BLaER1 treated with 17β-estradiol and CSF1 and Interleukin-3, amounts not matched to agents 10 nM and 100 nM (cell line): ENCODE measurements at regions not wholly inside any gene's neighbourhood (a gene's known extent, or its start where the extent isn't known, plus 50 kb on each side); places are given as distances from the start of the nearest gene placed in this dataset.
"Not testable (repeated sequence)": the region's sequence is repeated elsewhere in the genome, so short reads cannot be mapped to it uniquely, and the experiment has no call there.

Experiments
- H3K27ac ChIP-seq, 11 experiments: shearing (Covaris generic); formaldehyde crosslinking; 2 replicates each; pipeline ENCODE4 v1.8.1; 2022
- H3K27me3 ChIP-seq, 11 experiments: shearing (Covaris generic); formaldehyde crosslinking; 2 replicates each; pipeline ENCODE4 v1.8.1; 2022
- H3K36me3 ChIP-seq, 11 experiments: shearing (Covaris generic); formaldehyde crosslinking; 2 replicates each; pipeline ENCODE4 v1.8.1; 2022
- H3K4me1 ChIP-seq, 10 experiments: shearing (Covaris generic); formaldehyde crosslinking; 2 replicates each; pipeline ENCODE4 v1.8.1; 2022
- H3K4me2 ChIP-seq, 11 experiments: shearing (Covaris generic); formaldehyde crosslinking; 2 replicates each; pipeline ENCODE4 v1.8.1; 2022
- H3K4me3 ChIP-seq, 10 experiments: shearing (Covaris generic); formaldehyde crosslinking; 2 replicates each; pipeline ENCODE4 v1.8.1; 2022
- H3K9ac ChIP-seq, 11 experiments: shearing (Covaris generic); formaldehyde crosslinking; 2 replicates each; pipeline ENCODE4 v1.8.1; 2022
- H3K9me3 ChIP-seq, 11 experiments: shearing (Covaris generic); formaldehyde crosslinking; replicated peaks in 1 of 11; 2 replicates each; pipeline ENCODE4 v1.8.1; 2022
- H4K20me1 ChIP-seq, 11 experiments: shearing (Covaris generic); formaldehyde crosslinking; 2 replicates each; pipeline ENCODE4 v1.8.1; 2022
- Cebpa-rat ChIP-seq, 11 experiments: shearing (Covaris generic); IDR thresholded peaks; 2 replicates each; pipeline ENCODE4 v1.8.1; 2022

DNA sequence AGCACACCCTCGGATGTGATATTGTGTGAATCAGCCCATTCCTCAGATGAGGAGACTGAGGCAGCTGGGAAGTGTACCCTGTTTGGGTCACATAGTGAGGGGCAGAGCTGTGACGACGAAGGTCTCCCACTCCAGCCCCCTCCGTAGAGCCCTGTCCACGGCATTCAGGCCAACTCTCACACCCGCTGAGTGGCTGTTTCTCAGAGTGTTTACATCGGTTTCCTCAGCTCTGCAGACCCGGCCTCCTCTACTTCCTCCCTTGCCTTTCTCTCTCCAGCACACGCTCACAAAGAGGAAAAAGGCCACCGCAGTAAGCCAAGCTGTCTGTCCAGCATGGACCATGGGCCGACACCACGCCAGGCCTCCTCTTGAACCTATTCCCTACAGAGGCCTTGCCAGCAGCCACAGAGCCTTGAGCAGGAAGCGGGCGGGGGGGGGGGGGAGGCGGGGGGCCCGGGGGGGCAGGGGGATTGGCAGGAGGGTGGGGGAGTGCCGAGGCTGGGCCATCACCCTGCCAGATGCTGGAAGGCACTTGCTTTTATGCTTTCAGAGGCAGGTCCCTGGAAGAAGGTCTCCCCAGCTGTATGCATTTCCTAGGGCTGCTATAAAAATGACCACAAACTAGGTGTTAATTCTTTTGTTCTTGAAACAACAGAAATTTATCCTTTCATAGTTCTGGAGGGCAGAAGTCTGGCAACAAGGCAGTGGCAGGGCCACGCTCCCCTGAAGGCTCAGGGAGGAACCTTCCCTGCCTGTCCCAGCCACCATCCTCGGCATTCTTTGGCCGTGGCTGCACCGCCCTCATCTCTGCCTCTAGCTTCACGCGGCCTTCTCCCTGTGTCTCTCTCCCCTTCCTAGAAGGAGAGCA is 178.4 kb downstream of the PSMG1 start:
- peak overlapping the region; percentile 64 to 83 (median 77); a peak in 20 of 22 replicates for H3K27ac ChIP-seq
- H3K36me3 ChIP-seq, result no peaks in the 10 kb centered on the region
- peak overlapping the region; percentile 76 to 91 (median 83) for H3K4me2 ChIP-seq
- peaks cover 83 to 99% (median 97%) of the 10 kb centered on the region in 10 experiments for H3K4me1 ChIP-seq
- H4K20me1 ChIP-seq, result no peaks in the 10 kb centered on the region
- H3K4me3 ChIP-seq, result peak overlapping the region in 3 of 10 experiments; percentile 24 to 41 (median 30); a peak in 3 of 20 replicates
- H3K9me3 ChIP-seq, result peaks cover 0 to 13% (median 10%) of the 10 kb centered on the region in 11 experiments; a peak in 15 of 22 replicates
- peak overlapping the region in 10 of 11 experiments; percentile 40 to 71 (median 62); a peak in 20 of 22 replicates for H3K9ac ChIP-seq
- no peak for TF ChIP-seq Cebpa-rat (IDR thresholded peaks at IDR 0.05)
- H3K27me3 ChIP-seq, result no peaks in the 10 kb centered on the region

GRCh38 chr21:39003982-39004633 is 179.1 kb downstream of the PSMG1 start:
- Histone ChIP-seq H3K4me1 (peaks cover 91 to 99% (median 97%) of the 10 kb centered on the region in 10 experiments), H3K9ac (peak overlapping the region in 10 of 11 experiments; percentile 40 to 71 (median 60); a peak in 19 of 22 replicates), H3K27ac (peak overlapping the region; percentile 64 to 83 (median 75); a peak in 20 of 22 replicates), H3K36me3 (no peaks in the 10 kb centered on the region), H3K4me2 (peak overlapping the region; percentile 61 to 90 (median 78)), H3K9me3 (peaks cover 0 to 13% (median 10%) of the 10 kb centered on the region in 11 experiments; a peak in 15 of 22 replicates), H4K20me1 (no peaks in the 10 kb centered on the region), H3K27me3 (no peaks in the 10 kb centered on the region), H3K4me3 (peak overlapping the region in 2 of 10 experiments; percentile 11 to 41; a peak in 1 of 20 replicates)
- TF ChIP-seq Cebpa-rat (IDR thresholded peaks at IDR 0.05), result no peak

- no peaks in the 10 kb centered on the region for H4K20me1 ChIP-seq
- TF ChIP-seq Cebpa-rat (IDR thresholded peaks at IDR 0.05), result no peak
- peak overlapping the region in 6 of 11 experiments; percentile 0 to 53 (median 46); a peak in 5 of 22 replicates for H3K27ac ChIP-seq
- H3K4me2 ChIP-seq, result peak overlapping the region; percentile 45 to 85 (median 74)
- no peaks in the 10 kb centered on the region for H3K27me3 ChIP-seq
- H3K4me1 ChIP-seq, result peaks cover 87 to 99% (median 97%) of the 10 kb centered on the region in 10 experiments
- no peak overlapping the region for H3K9ac ChIP-seq
- no peaks in the 10 kb centered on the region for H3K36me3 ChIP-seq
- peaks cover 0 to 12% (median 8%) of the 10 kb centered on the region in 11 experiments; a peak in 15 of 22 replicates for H3K9me3 ChIP-seq
- no peak overlapping the region for H3K4me3 ChIP-seq
Observed at GRCh38 chr21:39001341-39001740, 181.9 kb downstream of the PSMG1 start.

DNA sequence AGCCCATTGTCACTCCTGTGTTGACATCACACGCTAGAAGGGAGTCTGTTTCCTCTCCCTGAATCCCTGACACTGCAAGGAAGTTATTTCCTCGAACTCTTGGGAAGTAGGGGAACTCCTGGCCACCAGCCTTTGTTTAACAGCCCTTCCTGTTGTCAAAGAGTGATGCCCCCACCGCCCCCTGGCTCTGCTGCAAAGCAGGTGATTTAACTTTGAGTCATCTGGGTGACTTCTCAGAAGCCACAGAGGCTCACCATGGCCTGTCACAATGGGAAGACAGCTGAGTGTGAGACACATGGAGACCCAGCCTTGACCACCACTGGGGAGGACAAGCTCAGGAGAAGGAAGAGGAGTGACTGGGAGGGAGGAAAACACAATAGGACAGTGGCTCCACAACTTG is 182.8 kb downstream of the PSMG1 start:
- peak overlapping the region in 1 of 11 experiments; percentile 7; a peak in 2 of 22 replicates for H3K9ac ChIP-seq
- no peak overlapping the region for H3K4me3 ChIP-seq
- peak overlapping the region; percentile 45 to 85 (median 74) for H3K4me2 ChIP-seq
- H3K4me1 ChIP-seq, result peaks cover 78 to 99% (median 97%) of the 10 kb centered on the region in 10 experiments
- no peaks in the 10 kb centered on the region for H4K20me1 ChIP-seq
- no peak for TF ChIP-seq Cebpa-rat (IDR thresholded peaks at IDR 0.05)
- H3K9me3 ChIP-seq, result peaks cover 0 to 3% (median 0%) of the 10 kb centered on the region in 11 experiments; a peak in 4 of 22 replicates
- no peaks in the 10 kb centered on the region for H3K36me3 ChIP-seq
- peak overlapping the region in 8 of 11 experiments; percentile 0 to 53 (median 46); a peak in 13 of 22 replicates for H3K27ac ChIP-seq
- H3K27me3 ChIP-seq, result 0 out of 22 replicates have a peak, but pooled peaks cover 0 to under 1% (median 0%) of the 10 kb centered on the region in 11 experiments

DNA sequence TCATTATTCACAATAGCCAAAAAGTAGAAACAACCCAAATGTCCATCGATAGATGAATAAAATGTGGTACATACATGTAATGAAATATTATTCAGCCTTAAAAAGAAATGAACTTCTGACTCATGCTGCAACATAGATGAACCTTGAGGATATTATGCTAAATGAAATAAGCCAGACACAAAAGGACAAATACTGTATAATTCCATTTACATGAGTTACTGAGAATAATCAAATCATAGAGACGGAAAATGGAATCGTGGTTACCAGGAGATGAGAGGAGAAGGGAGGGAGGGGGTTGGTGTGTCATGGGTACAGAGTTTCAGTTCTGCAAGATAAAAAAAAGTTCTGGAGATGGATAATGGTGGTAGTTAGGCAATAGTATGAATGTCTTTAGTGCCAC is 184.1 kb downstream of the PSMG1 start:
- no peak for TF ChIP-seq Cebpa-rat (IDR thresholded peaks at IDR 0.05)
- H3K4me1 ChIP-seq, result peaks cover 67 to 99% (median 93%) of the 10 kb centered on the region in 10 experiments
- H3K9me3 ChIP-seq, result no peaks in the 10 kb centered on the region
- peak overlapping the region; percentile 45 to 85 (median 74); a peak in 20 of 22 replicates for H3K4me2 ChIP-seq
- H3K27me3 ChIP-seq, result peaks cover 0 to 10% (median 0%) of the 10 kb centered on the region in 11 experiments; a peak in 3 of 22 replicates
- H3K9ac ChIP-seq, result no peak overlapping the region
- H4K20me1 ChIP-seq, result no peaks in the 10 kb centered on the region
- H3K27ac ChIP-seq, result peak overlapping the region in 5 of 11 experiments; percentile 45 to 53 (median 47); a peak in 7 of 22 replicates
- no peaks in the 10 kb centered on the region for H3K36me3 ChIP-seq
- no peak overlapping the region for H3K4me3 ChIP-seq

- not testable (repeated sequence) for H4K20me1 ChIP-seq
- peak overlapping the region in 1 of 11 experiments; percentile 13; a peak in 1 of 22 replicates for H3K27ac ChIP-seq
Observed at GRCh38 chr21:38998281-38998680, 185.0 kb downstream of the PSMG1 start.

GRCh38 chr21:38997843-38998175 is 185.4 kb downstream of the PSMG1 start:
- H3K4me1 ChIP-seq, result peaks cover 63 to 99% (median 93%) of the 10 kb centered on the region in 10 experiments
- peak overlapping the region in 2 of 11 experiments; percentile 13 to 27; a peak in 1 of 22 replicates for H3K27ac ChIP-seq
- not testable (repeated sequence) for H3K4me3 ChIP-seq, H3K36me3 ChIP-seq, H4K20me1 ChIP-seq, H3K27me3 ChIP-seq, H3K9me3 ChIP-seq, H3K9ac ChIP-seq
- peak overlapping the region; percentile 45 to 85 (median 74) for H3K4me2 ChIP-seq

More at GRCh38 chr21:38998281-38998680, 185.0 kb downstream of the PSMG1 start:
- not testable (repeated sequence) for H3K36me3 ChIP-seq, H3K9me3 ChIP-seq, H3K27me3 ChIP-seq, H3K4me3 ChIP-seq, H3K9ac ChIP-seq
- Histone ChIP-seq H3K4me2 (peak overlapping the region; percentile 45 to 85 (median 74)), H3K4me1 (peaks cover 63 to 99% (median 93%) of the 10 kb centered on the region in 10 experiments)

- TF ChIP-seq Cebpa-rat (IDR thresholded peaks at IDR 0.05), result no peak
- peaks cover 0 to 10% (median 0%) of the 10 kb centered on the region in 11 experiments; a peak in 3 of 22 replicates for H3K27me3 ChIP-seq
- H3K4me3 ChIP-seq, result no peak overlapping the region
- peak overlapping the region; percentile 45 to 85 (median 74) for H3K4me2 ChIP-seq
- no peaks in the 10 kb centered on the region for H4K20me1 ChIP-seq
- H3K9me3 ChIP-seq, result no peaks in the 10 kb centered on the region
- H3K9ac ChIP-seq, result no peak overlapping the region
- peak overlapping the region in 4 of 11 experiments; percentile 1 to 35 (median 30); a peak in 3 of 22 replicates for H3K27ac ChIP-seq
- H3K36me3 ChIP-seq, result no peaks in the 10 kb centered on the region
- peaks cover 66 to 99% (median 93%) of the 10 kb centered on the region in 10 experiments for H3K4me1 ChIP-seq
Observed at GRCh38 chr21:38997051-38997842, 186.0 kb downstream of the PSMG1 start.
